Lower leg skin (tissue), 3 donors: ENCODE measurements at regions not wholly inside any gene's neighbourhood (a gene's known extent, or its start where the extent isn't known, plus 50 kb on each side); places are given as distances from the start of the nearest gene placed in this dataset.

Source experiments
- POLR2A ChIP-seq, 2 donors: fragments of 450-650 bp; IDR thresholded peaks; one replicate each; pipeline ENCODE4 v1.6.1; 2016 to 2017; ENCODE audit warnings: antibody characterized with exemption in 2 of 2, mild to moderate bottlenecking in 1 of 2, moderate library complexity in 1 of 2
- TF ChIP-seq, protein P1 (sequence below), 3 donors: fragments of 450-650 bp; IDR thresholded peaks; one replicate each; pipeline ENCODE4 v1.5.1; 2016; ENCODE audit warnings: antibody characterized with exemption in 3 of 3, mild to moderate bottlenecking in 3 of 3, moderate library complexity in 2 of 3

DNA sequence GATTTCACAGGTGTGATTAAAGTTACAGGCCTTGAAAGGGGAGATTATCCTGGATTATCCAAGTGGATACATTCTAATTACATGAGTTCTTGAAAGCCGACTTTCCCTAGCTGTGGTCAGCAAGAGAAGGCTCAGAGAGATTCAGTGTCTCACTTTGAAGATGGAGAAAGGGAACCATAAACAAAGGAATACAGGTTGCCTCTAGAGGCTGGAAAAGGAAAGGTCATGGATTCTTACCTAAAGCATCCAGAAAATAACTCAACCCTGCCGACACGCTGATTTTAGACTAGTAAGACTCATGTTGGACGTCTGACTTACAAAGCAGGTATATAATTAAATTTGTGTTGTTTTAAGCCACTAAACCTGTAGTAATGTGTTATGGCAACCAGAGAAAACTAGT is 1095.7 kb upstream of the ZEB2 start:
- TF ChIP-seq, protein P1, sequence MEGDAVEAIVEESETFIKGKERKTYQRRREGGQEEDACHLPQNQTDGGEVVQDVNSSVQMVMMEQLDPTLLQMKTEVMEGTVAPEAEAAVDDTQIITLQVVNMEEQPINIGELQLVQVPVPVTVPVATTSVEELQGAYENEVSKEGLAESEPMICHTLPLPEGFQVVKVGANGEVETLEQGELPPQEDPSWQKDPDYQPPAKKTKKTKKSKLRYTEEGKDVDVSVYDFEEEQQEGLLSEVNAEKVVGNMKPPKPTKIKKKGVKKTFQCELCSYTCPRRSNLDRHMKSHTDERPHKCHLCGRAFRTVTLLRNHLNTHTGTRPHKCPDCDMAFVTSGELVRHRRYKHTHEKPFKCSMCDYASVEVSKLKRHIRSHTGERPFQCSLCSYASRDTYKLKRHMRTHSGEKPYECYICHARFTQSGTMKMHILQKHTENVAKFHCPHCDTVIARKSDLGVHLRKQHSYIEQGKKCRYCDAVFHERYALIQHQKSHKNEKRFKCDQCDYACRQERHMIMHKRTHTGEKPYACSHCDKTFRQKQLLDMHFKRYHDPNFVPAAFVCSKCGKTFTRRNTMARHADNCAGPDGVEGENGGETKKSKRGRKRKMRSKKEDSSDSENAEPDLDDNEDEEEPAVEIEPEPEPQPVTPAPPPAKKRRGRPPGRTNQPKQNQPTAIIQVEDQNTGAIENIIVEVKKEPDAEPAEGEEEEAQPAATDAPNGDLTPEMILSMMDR (IDR thresholded peaks at IDR 0.05) = no peak
- TF ChIP-seq POLR2A (IDR thresholded peaks at IDR 0.05) = no peak
